Subcutaneous abdominal adipose tissue (tissue), 5 donors: ENCODE measurements at regions not wholly inside any gene's neighbourhood (a gene's known extent, or its start where the extent isn't known, plus 50 kb on each side); places are given as distances from the start of the nearest gene placed in this dataset.

Source experiments
- H3K27ac ChIP-seq: one replicate; pipeline ENCODE4 v1.7.0; 2013; ENCODE audit warnings: low read depth, mild to moderate bottlenecking, inconsistent platforms, low read length, moderate library complexity
- H3K27me3 ChIP-seq, 5 donors: one replicate each; pipeline ENCODE4 v1.7.0; 2013; ENCODE audit warnings: low read length in 5 of 5, inconsistent platforms in 1 of 5; ENCODE audit not compliant: control insufficient read depth in 5 of 5, insufficient read depth in 4 of 5
- H3K36me3 ChIP-seq, 5 donors: one replicate each; pipeline ENCODE4 v1.7.0; 2013; ENCODE audit warnings: low read length in 5 of 5; ENCODE audit not compliant: control insufficient read depth in 5 of 5, insufficient read depth in 5 of 5
- H3K4me1 ChIP-seq, 5 donors: one replicate each; pipeline ENCODE4 v1.7.0; 2013; ENCODE audit warnings: low read length in 5 of 5, mild to moderate bottlenecking in 3 of 5, moderate library complexity in 1 of 5; ENCODE audit not compliant: control insufficient read depth in 5 of 5, insufficient read depth in 5 of 5
- H3K4me3 ChIP-seq, 5 donors: one replicate each; pipeline ENCODE4 v1.7.0; 2013; ENCODE audit warnings: low read length in 5 of 5, low read depth in 1 of 5
- H3K9ac ChIP-seq, 5 donors: one replicate each; pipeline ENCODE4 v1.7.0; 2013; ENCODE audit warnings: low read length in 5 of 5, mild to moderate bottlenecking in 4 of 5, moderate library complexity in 3 of 5
- H3K9me3 ChIP-seq, 5 donors: one replicate each; pipeline ENCODE4 v1.7.0; 2013; ENCODE audit warnings: low read length in 5 of 5; ENCODE audit not compliant: control insufficient read depth in 5 of 5
- donor health status: healthy.
- donor health status: healthy.
- donor health status: healthy.
- donor health status: healthy.
- donor health status: healthy.

DNA sequence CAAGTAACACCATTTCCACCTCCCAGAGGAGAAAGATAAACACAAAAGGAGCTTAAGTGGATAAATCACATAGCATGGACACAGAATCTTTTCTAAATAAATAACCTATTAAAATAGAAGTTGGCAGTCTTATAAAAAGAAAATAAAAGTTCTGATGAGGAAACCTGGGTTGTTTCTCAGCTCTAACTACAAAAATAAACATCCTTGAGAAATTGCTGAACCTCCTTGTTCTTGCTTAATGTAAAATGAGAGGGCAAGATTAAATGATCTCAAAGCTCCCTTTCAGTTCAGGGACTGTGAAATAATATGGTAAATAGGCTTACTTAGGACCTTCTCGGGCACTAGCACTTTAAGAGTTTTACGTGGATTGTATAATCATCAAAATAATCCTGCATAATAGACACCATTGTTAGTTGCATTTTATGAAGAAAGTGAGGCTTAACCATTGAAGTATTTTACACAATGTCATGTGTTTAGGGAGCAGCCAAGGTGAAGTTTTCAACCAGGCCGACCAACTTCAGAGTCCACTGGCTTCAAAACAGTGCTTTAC, 214.0 kb upstream of the NOVA1 start:
- Histone ChIP-seq H3K4me1 (no peaks in the 10 kb centered on the region), H3K9ac (no peak overlapping the region), H3K27ac (no peak overlapping the region), H3K4me3 (no peak overlapping the region), H3K9me3 (no peaks in the 10 kb centered on the region), H3K27me3 (no peaks in the 10 kb centered on the region), H3K36me3 (no peaks in the 10 kb centered on the region)

DNA sequence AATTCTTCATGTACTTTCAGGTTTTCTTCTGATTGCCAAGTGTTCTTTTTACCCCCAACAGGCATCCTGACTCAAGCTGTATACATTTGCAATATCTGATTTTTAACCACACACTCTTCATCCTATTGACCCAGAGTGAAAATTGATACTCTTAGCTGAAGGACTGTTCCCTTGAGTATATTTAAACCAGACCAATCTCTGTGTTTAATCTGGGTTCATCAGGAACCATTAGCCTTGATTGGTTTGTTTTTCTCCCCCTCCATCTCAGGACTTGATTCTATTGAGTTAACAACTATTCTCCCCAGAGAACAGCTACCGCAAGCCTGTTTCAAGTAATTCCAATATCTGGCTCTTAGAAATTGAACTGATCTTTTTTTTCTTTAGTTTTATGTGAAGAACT, 222.3 kb upstream of the NOVA1 start:
- Histone ChIP-seq H3K9ac (no peak overlapping the region), H3K4me3 (no peak overlapping the region), H3K9me3 (no peaks in the 10 kb centered on the region), H3K36me3 (no peaks in the 10 kb centered on the region), H3K27me3 (no peaks in the 10 kb centered on the region), H3K27ac (no peak overlapping the region), H3K4me1 (no peaks in the 10 kb centered on the region)

DNA sequence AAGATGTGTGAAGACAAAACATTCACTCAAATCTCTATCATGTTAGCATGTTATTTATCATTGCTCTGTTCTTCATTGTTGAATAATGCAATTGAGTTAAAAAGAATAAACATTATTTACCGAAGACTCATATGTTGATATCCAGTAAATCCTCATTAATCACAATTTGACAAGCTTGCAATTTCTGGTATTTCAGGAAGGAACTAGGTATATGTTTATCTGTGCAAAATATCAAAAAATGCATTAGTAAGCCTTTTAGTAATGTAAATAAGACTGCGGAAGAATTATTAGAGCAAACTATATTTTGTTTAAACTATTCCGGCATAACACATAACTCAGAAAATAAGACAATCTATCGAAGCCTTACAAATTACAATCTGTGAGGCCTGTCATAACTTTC, 222.7 kb upstream of the NOVA1 start:
- H3K36me3 ChIP-seq = no peaks in the 10 kb centered on the region
- no peak overlapping the region for H3K4me3 ChIP-seq
- H3K27me3 ChIP-seq = no peaks in the 10 kb centered on the region
- H3K9me3 ChIP-seq = no peaks in the 10 kb centered on the region
- H3K27ac ChIP-seq = no peak overlapping the region
- no peak overlapping the region for H3K9ac ChIP-seq
- no peaks in the 10 kb centered on the region for H3K4me1 ChIP-seq

GRCh38 chr14:26828741-26829140, 230.9 kb upstream of the NOVA1 start:
- no peak overlapping the region for H3K4me3 ChIP-seq
- no peaks in the 10 kb centered on the region for H3K9me3 ChIP-seq
- H3K27ac ChIP-seq = no peak overlapping the region
- no peaks in the 10 kb centered on the region for H3K27me3 ChIP-seq
- no peaks in the 10 kb centered on the region for H3K4me1 ChIP-seq
- no peaks in the 10 kb centered on the region for H3K36me3 ChIP-seq
- H3K9ac ChIP-seq = no peak overlapping the region

DNA sequence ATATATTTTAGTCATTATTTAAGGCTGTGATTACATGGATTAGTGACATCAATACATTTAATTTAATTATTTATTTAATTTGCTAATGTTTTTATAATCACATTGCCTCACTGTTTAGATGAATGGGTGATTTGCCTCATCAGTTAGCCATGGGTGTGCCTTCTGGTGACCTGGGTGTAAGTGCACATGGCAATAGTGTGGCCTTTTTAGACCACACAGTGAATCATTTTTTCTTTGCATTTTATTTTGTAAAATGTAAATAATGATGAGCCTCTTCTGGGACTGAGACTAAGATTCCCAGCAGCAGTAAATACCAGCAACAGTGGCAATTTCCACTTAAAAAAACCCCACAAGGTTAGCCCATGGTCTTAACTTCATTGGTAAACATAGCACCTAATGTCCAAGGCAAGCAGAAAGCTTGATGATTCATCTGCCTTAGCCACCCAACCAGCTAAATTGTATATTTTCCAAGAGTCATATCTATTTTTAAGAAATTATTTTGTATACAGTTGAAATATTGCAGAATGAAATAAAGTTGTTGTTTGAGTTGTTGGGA, 235.9 kb upstream of the NOVA1 start:
- no peak overlapping the region for H3K9ac ChIP-seq
- H3K27ac ChIP-seq = no peak overlapping the region
- no peaks in the 10 kb centered on the region for H3K4me1 ChIP-seq
- H3K9me3 ChIP-seq = no peaks in the 10 kb centered on the region
- no peaks in the 10 kb centered on the region for H3K27me3 ChIP-seq
- H3K36me3 ChIP-seq = no peaks in the 10 kb centered on the region
- no peak overlapping the region for H3K4me3 ChIP-seq

GRCh38 chr14:26835979-26836570, 238.2 kb upstream of the NOVA1 start:
- Histone ChIP-seq H3K36me3 (no peaks in the 10 kb centered on the region), H3K9ac (no peak overlapping the region), H3K27ac (no peak overlapping the region), H3K27me3 (no peaks in the 10 kb centered on the region), H3K9me3 (no peaks in the 10 kb centered on the region), H3K4me3 (no peak overlapping the region), H3K4me1 (peaks cover 0 to under 1% (median 0%) of the 10 kb centered on the region in 5 donors)

GRCh38 chr14:26839481-26839880, 241.6 kb upstream of the NOVA1 start:
- Histone ChIP-seq H3K27ac (no peak overlapping the region), H3K27me3 (no peaks in the 10 kb centered on the region), H3K9ac (no peak overlapping the region), H3K4me3 (no peak overlapping the region), H3K4me1 (peaks cover 0 to 13% (median 5%) of the 10 kb centered on the region in 5 donors), H3K9me3 (no peaks in the 10 kb centered on the region), H3K36me3 (no peaks in the 10 kb centered on the region)

- Histone ChIP-seq H3K36me3 (no peaks in the 10 kb centered on the region), H3K4me1 (peaks cover 0 to 13% (median 5%) of the 10 kb centered on the region in 5 donors), H3K27me3 (no peaks in the 10 kb centered on the region), H3K27ac (peak overlapping the region; percentile 7), H3K9ac (no peak overlapping the region), H3K4me3 (no peak overlapping the region), H3K9me3 (no peaks in the 10 kb centered on the region)
Measured at GRCh38 chr14:26841326-26841725, 243.5 kb upstream of the NOVA1 start.

GRCh38 chr14:26841920-26842741, 244.3 kb upstream of the NOVA1 start:
- H3K27me3 ChIP-seq = no peaks in the 10 kb centered on the region
- no peaks in the 10 kb centered on the region for H3K9me3 ChIP-seq
- H3K9ac ChIP-seq = peak overlapping the region in 3 of 5 donors; percentile 15 to 68 (median 24)
- no peak overlapping the region for H3K4me3 ChIP-seq
- H3K27ac ChIP-seq = peak overlapping the region; percentile 89
- no peaks in the 10 kb centered on the region for H3K36me3 ChIP-seq
- H3K4me1 ChIP-seq = peaks cover 0 to 13% (median 5%) of the 10 kb centered on the region in 5 donors
